HL-60 (cell line): ENCODE measurements at regions not wholly inside any gene's neighbourhood (a gene's known extent, or its start where the extent isn't known, plus 50 kb on each side); places are given as distances from the start of the nearest gene placed in this dataset.
"Not testable (repeated sequence)": the region's sequence is repeated elsewhere in the genome, so short reads cannot be mapped to it uniquely, and the experiment has no call there.

Source experiments
- DNase-seq, 2 experiments: peaks; one replicate each; pipeline ENCODE4 v3.0.0-alpha.2; 2010 to 2020; ENCODE audit warnings: low read depth in 1 of 2, low spot score in 1 of 2
- H3K27ac ChIP-seq: fragments of 250-450 bp; sonication (Bioruptor Pico); replicated peaks from 2 replicates; pipeline ENCODE4 v1.5.1; 2020; ENCODE audit warnings: mild to moderate bottlenecking, moderate library complexity
- H3K27me3 ChIP-seq: fragments of 250-450 bp; sonication (Bioruptor Pico); 2 replicates; pipeline ENCODE4 v1.5.1; 2021; ENCODE audit warnings: mild to moderate bottlenecking, moderate library complexity; ENCODE audit not compliant: insufficient read depth, poor library complexity, severe bottlenecking
- H3K4me3 ChIP-seq: replicated peaks from 2 replicates; pipeline ENCODE4 v1.5.1; 2011; ENCODE audit warnings: mild to moderate bottlenecking, control low read depth, low read length; ENCODE audit not compliant: insufficient read depth
- GABPA ChIP-seq: IDR thresholded peaks from 2 replicates; pipeline ENCODE4 v1.6.1; 2012; ENCODE audit warnings: low read depth
- POLR2AphosphoS5 ChIP-seq: IDR thresholded peaks from 2 replicates; pipeline ENCODE4 v1.6.1; 2012; ENCODE audit warnings: low read depth
- SPI1 ChIP-seq: IDR thresholded peaks from 2 replicates; pipeline ENCODE4 v1.6.1; 2012; ENCODE audit warnings: low read depth, mild to moderate bottlenecking, borderline replicate concordance
- TF ChIP-seq, protein P1 (sequence below): IDR thresholded peaks from 2 replicates; pipeline ENCODE4 v1.6.1; 2012; ENCODE audit warnings: low read depth; ENCODE audit not compliant: insufficient replicate concordance
- TF ChIP-seq, protein P2 (sequence below): IDR thresholded peaks from one replicate; pipeline ENCODE4 v1.5.1; 2011; ENCODE audit warnings: low read length, control low read depth, inconsistent platforms; ENCODE audit not compliant: insufficient read depth

DNA sequence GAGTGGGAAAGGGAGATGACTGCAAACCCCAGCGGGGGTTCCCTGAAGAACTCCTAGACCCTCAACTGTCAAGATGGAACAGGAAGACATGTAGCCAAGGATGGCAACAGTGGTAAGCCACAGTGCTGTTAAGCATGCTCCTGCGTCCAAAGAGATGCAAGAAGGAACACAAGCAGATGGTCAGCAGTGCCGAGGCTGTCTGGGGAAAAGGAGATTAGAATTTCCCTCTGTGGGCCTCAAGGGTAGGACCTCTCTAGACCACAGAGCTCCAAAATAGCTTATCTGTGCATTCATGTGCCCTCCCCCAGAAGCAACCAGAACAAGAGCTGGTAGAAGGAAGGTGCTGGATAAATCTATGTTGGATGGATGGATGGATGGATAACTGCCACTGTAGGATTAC, 82.0 kb upstream of the CPEB2 start:
- Histone ChIP-seq H3K4me3 (no peak overlapping the region), H3K27me3 (no peaks in the 10 kb centered on the region), H3K27ac (no peak overlapping the region)
- DNase-seq, result no peak
- TF ChIP-seq, protein P1, sequence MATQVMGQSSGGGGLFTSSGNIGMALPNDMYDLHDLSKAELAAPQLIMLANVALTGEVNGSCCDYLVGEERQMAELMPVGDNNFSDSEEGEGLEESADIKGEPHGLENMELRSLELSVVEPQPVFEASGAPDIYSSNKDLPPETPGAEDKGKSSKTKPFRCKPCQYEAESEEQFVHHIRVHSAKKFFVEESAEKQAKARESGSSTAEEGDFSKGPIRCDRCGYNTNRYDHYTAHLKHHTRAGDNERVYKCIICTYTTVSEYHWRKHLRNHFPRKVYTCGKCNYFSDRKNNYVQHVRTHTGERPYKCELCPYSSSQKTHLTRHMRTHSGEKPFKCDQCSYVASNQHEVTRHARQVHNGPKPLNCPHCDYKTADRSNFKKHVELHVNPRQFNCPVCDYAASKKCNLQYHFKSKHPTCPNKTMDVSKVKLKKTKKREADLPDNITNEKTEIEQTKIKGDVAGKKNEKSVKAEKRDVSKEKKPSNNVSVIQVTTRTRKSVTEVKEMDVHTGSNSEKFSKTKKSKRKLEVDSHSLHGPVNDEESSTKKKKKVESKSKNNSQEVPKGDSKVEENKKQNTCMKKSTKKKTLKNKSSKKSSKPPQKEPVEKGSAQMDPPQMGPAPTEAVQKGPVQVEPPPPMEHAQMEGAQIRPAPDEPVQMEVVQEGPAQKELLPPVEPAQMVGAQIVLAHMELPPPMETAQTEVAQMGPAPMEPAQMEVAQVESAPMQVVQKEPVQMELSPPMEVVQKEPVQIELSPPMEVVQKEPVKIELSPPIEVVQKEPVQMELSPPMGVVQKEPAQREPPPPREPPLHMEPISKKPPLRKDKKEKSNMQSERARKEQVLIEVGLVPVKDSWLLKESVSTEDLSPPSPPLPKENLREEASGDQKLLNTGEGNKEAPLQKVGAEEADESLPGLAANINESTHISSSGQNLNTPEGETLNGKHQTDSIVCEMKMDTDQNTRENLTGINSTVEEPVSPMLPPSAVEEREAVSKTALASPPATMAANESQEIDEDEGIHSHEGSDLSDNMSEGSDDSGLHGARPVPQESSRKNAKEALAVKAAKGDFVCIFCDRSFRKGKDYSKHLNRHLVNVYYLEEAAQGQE, result no peak
- TF ChIP-seq POLR2AphosphoS5 (no peak), GABPA (no peak), SPI1 (no peak)
- TF ChIP-seq, protein P2, sequence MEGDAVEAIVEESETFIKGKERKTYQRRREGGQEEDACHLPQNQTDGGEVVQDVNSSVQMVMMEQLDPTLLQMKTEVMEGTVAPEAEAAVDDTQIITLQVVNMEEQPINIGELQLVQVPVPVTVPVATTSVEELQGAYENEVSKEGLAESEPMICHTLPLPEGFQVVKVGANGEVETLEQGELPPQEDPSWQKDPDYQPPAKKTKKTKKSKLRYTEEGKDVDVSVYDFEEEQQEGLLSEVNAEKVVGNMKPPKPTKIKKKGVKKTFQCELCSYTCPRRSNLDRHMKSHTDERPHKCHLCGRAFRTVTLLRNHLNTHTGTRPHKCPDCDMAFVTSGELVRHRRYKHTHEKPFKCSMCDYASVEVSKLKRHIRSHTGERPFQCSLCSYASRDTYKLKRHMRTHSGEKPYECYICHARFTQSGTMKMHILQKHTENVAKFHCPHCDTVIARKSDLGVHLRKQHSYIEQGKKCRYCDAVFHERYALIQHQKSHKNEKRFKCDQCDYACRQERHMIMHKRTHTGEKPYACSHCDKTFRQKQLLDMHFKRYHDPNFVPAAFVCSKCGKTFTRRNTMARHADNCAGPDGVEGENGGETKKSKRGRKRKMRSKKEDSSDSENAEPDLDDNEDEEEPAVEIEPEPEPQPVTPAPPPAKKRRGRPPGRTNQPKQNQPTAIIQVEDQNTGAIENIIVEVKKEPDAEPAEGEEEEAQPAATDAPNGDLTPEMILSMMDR, result no peak

DNA sequence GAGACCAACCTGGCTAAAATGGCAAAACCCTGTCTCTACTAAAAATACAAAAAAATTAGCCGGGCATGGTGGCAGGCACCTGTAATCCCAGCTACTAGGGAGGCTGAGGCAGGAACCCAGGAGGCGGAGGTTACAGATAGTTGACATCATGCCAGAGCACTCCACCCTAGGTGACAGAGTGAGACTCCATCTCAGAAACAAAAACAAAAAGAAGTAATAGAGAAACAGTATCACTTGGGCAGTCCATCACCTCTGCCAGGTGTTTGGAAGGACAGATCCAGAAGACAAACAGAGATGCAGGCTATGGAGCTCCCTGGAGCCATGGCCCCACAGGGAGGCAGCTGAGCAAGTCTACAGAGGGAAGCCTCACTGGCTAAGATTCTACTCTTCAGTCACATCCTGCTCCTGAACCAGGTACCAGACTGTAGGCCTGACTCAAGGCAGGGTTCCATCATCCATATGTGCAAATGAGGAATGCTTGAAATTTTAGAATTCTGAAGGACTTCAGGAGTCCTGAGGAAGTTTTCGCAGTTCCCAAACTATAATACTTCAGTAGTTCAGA, 81.4 kb upstream of the CPEB2 start:
- DNase-seq, result no peak
- TF ChIP-seq GABPA (no peak), SPI1 (no peak), POLR2AphosphoS5 (no peak)
- TF ChIP-seq, protein P2, result no peak
- TF ChIP-seq, protein P1, result no peak
- no peak overlapping the region for H3K4me3 ChIP-seq
- H3K27me3 ChIP-seq, result no peaks in the 10 kb centered on the region
- no peak overlapping the region for H3K27ac ChIP-seq

DNA sequence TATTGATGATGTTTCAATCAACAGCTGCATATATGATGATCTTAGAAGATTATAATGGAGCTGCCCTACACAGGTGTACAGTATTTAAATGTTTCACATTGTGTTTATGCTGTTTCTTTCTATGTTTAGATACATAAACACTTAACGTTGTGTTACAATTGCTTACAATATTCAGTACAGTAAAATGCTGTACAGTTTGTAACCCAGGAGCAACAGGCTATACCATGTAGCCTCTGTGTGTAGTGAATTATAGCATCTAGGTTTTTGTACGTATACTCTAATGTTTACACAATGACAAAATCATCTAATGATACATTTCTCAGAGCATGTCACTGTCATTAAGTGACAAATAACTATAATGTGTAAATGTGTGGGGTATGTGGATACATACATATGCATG, 80.5 kb upstream of the CPEB2 start:
- not testable (repeated sequence) for H3K4me3 ChIP-seq, DNase-seq, H3K27ac ChIP-seq, H3K27me3 ChIP-seq

DNA sequence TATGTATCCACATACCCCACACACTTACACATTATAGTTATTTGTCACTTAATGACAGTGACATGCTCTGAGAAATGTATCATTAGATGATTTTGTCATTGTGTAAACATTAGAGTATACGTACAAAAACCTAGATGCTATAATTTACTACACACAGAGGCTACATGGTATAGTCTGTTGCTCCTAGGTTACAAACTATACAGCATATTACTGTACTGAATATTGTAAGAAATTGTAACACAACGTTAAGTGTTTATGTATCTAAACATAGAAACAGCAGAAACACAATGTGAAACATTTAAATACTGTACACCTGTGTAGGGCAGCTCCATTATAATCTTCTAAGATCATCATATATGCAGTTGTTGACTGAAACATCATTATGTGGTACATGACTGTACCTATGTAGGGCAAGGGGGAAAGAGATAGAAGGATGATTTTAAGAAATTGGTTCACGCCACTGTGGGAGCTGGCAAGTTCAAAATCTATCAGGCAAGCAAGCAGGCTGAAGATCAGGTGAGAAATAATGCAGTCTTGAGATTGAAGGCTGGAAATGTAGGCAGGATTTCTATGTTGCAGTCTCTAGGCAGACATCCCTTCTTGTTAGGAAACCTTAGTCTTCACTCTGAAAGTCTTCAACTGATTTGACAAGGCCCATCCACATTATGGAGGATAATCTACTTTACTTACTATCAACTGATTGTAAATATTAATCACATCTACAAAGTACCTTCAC, 78.0 kb upstream of the CPEB2 start:
- no peak overlapping the region for H3K27ac ChIP-seq
- TF ChIP-seq, protein P1, result no peak
- TF ChIP-seq GABPA (no peak), SPI1 (no peak), POLR2AphosphoS5 (no peak)
- TF ChIP-seq, protein P2, result no peak
- DNase-seq, result no peak
- no peak overlapping the region for H3K4me3 ChIP-seq
- H3K27me3 ChIP-seq, result no peaks in the 10 kb centered on the region
